Transverse colon (tissue), 3 donors: ENCODE measurements at regions not wholly inside any gene's neighbourhood (a gene's known extent, or its start where the extent isn't known, plus 50 kb on each side); places are given as distances from the start of the nearest gene placed in this dataset.

Experiments
- POLR2A ChIP-seq: fragments of 450-650 bp; IDR thresholded peaks from one replicate; pipeline ENCODE4 v1.6.1; 2016; ENCODE audit warnings: antibody characterized with exemption, mild to moderate bottlenecking, moderate library complexity
- TF ChIP-seq, protein P1 (sequence below), 5 experiments: fragments of 200-600 bp in 3 of 5; fragments of 450-650 bp in 2 of 5; sonication (generic) in 3 of 5; IDR thresholded peaks; 1 replicate in 2 of 5; 2 replicates in 3 of 5; pipeline ENCODE4 v1.5.1; 2016 to 2017; ENCODE audit warnings: antibody characterized with exemption in 5 of 5, inconsistent platforms in 3 of 5, mild to moderate bottlenecking in 2 of 5, moderate library complexity in 1 of 5

DNA sequence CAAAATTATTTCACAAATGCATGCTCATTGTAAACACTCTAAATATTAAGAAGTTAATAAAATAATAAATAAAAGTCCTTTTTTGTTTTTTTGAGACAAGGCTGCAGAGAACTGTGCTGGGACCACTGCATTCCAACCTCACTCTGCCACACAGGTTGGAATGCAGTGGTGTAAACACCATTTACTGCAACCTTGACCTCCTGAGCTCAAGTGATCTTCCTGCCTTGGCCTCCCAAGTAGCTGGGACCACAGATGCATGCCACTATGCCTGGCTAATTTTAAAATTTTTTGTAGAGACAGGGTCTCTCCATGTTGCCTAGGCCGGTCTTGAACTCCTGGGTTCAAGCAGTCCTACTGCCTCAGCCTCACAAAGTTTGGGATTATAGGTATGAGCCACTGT lies 578.4 kb downstream of the ZIC1 start:
- TF ChIP-seq, protein P1, sequence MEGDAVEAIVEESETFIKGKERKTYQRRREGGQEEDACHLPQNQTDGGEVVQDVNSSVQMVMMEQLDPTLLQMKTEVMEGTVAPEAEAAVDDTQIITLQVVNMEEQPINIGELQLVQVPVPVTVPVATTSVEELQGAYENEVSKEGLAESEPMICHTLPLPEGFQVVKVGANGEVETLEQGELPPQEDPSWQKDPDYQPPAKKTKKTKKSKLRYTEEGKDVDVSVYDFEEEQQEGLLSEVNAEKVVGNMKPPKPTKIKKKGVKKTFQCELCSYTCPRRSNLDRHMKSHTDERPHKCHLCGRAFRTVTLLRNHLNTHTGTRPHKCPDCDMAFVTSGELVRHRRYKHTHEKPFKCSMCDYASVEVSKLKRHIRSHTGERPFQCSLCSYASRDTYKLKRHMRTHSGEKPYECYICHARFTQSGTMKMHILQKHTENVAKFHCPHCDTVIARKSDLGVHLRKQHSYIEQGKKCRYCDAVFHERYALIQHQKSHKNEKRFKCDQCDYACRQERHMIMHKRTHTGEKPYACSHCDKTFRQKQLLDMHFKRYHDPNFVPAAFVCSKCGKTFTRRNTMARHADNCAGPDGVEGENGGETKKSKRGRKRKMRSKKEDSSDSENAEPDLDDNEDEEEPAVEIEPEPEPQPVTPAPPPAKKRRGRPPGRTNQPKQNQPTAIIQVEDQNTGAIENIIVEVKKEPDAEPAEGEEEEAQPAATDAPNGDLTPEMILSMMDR (IDR thresholded peaks at IDR 0.05), result no peak
- no peak for TF ChIP-seq POLR2A
